Astrocyte (in vitro differentiated cells and primary cell): ENCODE measurements at regions not wholly inside any gene's neighbourhood (a gene's known extent, or its start where the extent isn't known, plus 50 kb on each side); places are given as distances from the start of the nearest gene placed in this dataset.

Source experiments
- EZH2 ChIP-seq: IDR thresholded peaks from 2 replicates; pipeline ENCODE4 v1.6.1; 2012; ENCODE audit warnings: mild to moderate bottlenecking, low read length, inconsistent platforms; ENCODE audit not compliant: insufficient read depth
- TF ChIP-seq, protein P1 (sequence below): IDR thresholded peaks from 2 replicates; pipeline ENCODE4 v1.5.1; 2011; ENCODE audit warnings: low read depth, mild to moderate bottlenecking, inconsistent platforms, low read length, moderate library complexity; ENCODE audit not compliant: insufficient read depth

DNA sequence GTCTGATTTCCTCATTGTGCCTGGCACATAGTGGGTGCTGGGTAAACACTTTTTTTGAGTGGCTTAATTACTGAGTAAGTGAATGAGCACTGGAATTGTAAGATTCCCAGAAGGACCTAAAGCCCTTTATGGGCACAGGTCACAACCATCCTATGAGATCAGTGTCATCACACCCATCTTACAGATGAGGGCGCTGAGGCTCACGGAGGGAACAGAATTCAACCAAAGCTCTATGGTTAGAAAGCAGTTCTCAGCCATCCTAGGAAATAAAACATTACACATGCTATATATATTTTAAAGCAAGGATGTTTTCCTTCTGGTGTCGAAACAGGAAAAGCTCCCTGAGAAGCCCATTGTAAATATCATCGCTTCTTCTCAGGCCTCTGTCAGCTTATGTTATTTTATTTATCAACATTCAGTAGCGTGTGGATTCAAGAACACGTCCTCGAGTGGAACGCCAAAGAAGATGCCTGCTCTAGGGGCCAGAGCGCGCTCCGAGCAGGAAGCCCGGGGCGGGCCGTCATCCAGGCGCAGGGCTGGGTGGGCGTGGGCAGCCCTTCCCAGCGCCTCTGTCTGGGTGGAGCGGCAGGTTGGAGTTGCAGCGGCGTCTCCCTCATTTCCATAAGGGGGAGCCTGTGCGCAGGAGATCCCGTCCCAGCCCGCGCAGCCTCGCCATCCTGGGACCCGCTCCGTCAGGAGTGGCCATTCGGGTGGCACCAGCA is 155.8 kb upstream of the SMIM23 start:
- TF ChIP-seq, protein P1, sequence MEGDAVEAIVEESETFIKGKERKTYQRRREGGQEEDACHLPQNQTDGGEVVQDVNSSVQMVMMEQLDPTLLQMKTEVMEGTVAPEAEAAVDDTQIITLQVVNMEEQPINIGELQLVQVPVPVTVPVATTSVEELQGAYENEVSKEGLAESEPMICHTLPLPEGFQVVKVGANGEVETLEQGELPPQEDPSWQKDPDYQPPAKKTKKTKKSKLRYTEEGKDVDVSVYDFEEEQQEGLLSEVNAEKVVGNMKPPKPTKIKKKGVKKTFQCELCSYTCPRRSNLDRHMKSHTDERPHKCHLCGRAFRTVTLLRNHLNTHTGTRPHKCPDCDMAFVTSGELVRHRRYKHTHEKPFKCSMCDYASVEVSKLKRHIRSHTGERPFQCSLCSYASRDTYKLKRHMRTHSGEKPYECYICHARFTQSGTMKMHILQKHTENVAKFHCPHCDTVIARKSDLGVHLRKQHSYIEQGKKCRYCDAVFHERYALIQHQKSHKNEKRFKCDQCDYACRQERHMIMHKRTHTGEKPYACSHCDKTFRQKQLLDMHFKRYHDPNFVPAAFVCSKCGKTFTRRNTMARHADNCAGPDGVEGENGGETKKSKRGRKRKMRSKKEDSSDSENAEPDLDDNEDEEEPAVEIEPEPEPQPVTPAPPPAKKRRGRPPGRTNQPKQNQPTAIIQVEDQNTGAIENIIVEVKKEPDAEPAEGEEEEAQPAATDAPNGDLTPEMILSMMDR, result peak; percentile 20
- no peak for TF ChIP-seq EZH2
